Erythroblast (primary cell): ENCODE measurements at regions not wholly inside any gene's neighbourhood (a gene's known extent, or its start where the extent isn't known, plus 50 kb on each side); places are given as distances from the start of the nearest gene placed in this dataset.

ENCODE experiments used
- GATA1 ChIP-seq: IDR thresholded peaks from 2 replicates; pipeline ENCODE4 v1.6.1; 2011; ENCODE audit warnings: low read depth, mild to moderate bottlenecking, control low read depth, low read length, moderate library complexity
- POLR2A ChIP-seq: IDR thresholded peaks from 2 replicates; pipeline ENCODE4 v1.6.1; 2011; ENCODE audit warnings: mild to moderate bottlenecking, low read length

- TF ChIP-seq POLR2A = no peak
- TF ChIP-seq GATA1 = no peak
Observed at GRCh38 chr7:47170516-47170915, 411.4 kb downstream of the TNS3 start.
